Esophagus squamous epithelium (tissue), 4 donors: ENCODE measurements at regions not wholly inside any gene's neighbourhood (a gene's known extent, or its start where the extent isn't known, plus 50 kb on each side); places are given as distances from the start of the nearest gene placed in this dataset.

Experiments used
- POLR2A ChIP-seq, 4 donors: fragments of 450-650 bp; IDR thresholded peaks; one replicate each; pipeline ENCODE4 v1.6.1; 2017; ENCODE audit warnings: antibody characterized with exemption in 4 of 4, mild to moderate bottlenecking in 4 of 4, moderate library complexity in 3 of 4
- TF ChIP-seq, protein P1 (sequence below), 6 experiments: fragments of 450-650 bp in 4 of 6; fragments of 200-600 bp in 2 of 6; sonication (generic) in 2 of 6; IDR thresholded peaks; one replicate each; pipeline ENCODE4 v1.5.1; 2016 to 2019; ENCODE audit warnings: antibody characterized with exemption in 6 of 6, mild to moderate bottlenecking in 4 of 6, moderate library complexity in 4 of 6

DNA sequence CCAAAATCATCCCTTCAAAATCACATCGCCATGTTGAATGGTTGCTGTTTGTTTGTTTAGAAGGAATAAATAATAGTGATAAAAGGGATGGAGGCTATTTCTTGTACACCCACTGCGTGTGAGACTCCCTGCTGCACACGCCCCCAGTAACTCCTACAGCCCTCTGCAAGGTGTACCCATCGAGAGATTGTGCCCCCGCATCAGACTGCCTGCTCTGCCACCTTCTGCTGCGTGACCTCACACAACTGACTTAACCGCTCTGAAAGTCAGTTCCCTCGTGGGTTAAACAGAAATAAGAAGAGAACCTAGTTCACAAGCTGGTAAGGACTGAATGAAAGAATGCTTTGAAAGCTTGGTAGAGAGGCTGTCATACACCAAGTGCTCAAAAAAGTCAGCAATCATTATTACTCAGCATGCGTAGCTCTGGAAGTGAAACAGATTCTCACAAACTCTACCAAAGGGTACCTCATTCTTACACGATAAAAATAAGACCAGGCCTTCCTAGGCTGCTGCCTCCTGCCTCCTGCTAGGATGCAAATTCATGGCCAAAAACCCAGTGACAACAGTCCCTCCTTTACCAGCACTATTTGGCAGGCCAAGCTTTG, 147.1 kb downstream of the CPEB2 start:
- TF ChIP-seq, protein P1, sequence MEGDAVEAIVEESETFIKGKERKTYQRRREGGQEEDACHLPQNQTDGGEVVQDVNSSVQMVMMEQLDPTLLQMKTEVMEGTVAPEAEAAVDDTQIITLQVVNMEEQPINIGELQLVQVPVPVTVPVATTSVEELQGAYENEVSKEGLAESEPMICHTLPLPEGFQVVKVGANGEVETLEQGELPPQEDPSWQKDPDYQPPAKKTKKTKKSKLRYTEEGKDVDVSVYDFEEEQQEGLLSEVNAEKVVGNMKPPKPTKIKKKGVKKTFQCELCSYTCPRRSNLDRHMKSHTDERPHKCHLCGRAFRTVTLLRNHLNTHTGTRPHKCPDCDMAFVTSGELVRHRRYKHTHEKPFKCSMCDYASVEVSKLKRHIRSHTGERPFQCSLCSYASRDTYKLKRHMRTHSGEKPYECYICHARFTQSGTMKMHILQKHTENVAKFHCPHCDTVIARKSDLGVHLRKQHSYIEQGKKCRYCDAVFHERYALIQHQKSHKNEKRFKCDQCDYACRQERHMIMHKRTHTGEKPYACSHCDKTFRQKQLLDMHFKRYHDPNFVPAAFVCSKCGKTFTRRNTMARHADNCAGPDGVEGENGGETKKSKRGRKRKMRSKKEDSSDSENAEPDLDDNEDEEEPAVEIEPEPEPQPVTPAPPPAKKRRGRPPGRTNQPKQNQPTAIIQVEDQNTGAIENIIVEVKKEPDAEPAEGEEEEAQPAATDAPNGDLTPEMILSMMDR (IDR thresholded peaks at IDR 0.05) = no peak
- TF ChIP-seq POLR2A (IDR thresholded peaks at IDR 0.05) = no peak
